ENCODE measurements at regions not wholly inside any gene's neighbourhood (a gene's known extent, or its start where the extent isn't known, plus 50 kb on each side); places are given as distances from the start of the nearest gene placed in this dataset.

DNA sequence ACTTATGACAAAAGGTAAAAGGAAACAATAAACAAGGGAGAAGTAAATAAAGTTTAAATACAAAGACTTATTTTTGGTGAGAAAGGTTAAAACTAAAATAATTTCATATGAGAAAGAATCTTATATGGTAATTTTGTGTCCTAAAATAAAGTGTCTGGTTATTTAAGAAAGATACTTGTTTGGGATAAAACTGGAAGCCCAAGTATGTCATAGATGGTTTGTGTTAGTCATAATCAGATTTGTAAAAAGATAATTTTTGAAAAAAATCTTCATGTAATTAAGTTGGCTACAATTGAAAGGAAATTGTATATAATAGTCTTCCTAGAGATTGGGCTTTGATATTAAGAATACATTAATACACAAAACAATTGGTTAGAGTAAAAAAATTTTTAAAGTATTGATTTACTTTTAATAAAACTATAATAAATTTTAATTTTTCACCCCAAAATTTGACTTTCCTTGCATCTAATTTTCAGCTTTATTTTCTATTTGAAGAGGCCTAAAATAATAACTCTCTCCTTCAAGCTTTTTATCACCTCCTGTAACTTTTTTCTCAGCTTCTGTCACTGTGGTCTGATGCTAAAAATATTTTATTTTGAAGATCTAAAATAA lies 315.6 kb downstream of the SLITRK5 start:
- Histone ChIP-seq H3K4me3 (ENCODE audit: insufficient read length, low read depth) (no peak overlapping the region), H3K9me3 (ENCODE audit: insufficient read depth, low read length) (no peaks in the 10 kb centered on the region; the same call in 1 of the 2 replicates), H3K4me1 (ENCODE audit: insufficient read depth, insufficient read length) (no peaks in the 10 kb centered on the region), H3K27me3 (ENCODE audit: insufficient read depth, insufficient read length) (no peaks in the 10 kb centered on the region), H3K9ac (ENCODE audit: insufficient read length, low read depth) (no peak overlapping the region), H3K36me3 (ENCODE audit: insufficient read depth, insufficient read length, low read length) (no peaks in the 10 kb centered on the region)
- no peak for DNase-seq (ENCODE audit: low read depth, low spot score)
- no peak for TF ChIP-seq SUZ12 (IDR thresholded peaks at IDR 0.05; ENCODE audit: extremely low read depth, insufficient read depth, insufficient read length)
- no peak for TF ChIP-seq YY1 (IDR thresholded peaks at IDR 0.05; ENCODE audit: insufficient read depth, insufficient read length)
- no peak for TF ChIP-seq ZNF274 (IDR thresholded peaks at IDR 0.05; ENCODE audit: low read depth, low read length)

DNA sequence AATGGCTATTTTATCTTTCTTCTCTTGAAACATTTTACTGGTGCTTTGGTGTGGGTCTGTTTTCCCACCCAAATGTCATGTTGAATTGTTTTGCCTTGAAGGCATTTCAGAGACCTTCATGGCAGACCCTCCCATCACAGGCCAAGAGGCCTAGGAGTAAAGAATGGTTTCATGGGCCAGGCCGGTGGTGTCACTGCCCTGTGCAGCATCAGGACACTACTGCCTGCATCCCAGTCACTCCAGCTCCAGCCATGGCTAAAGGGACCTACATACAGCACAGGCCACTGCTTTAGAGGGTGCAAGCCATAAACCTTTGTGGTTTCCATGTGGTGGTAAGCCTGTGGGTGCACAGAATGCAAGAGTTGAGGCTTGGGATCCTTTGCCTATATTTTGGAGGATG lies 326.9 kb downstream of the SLITRK5 start:
- Histone ChIP-seq H3K36me3 (ENCODE audit: insufficient read depth, insufficient read length, low read length) (no peaks in the 10 kb centered on the region), H3K9me3 (ENCODE audit: insufficient read depth, low read length) (peaks cover 9% of the 10 kb centered on the region; the same call in 1 of the 2 replicates), H3K4me3 (ENCODE audit: insufficient read length, low read depth) (no peak overlapping the region), H3K4me1 (ENCODE audit: insufficient read depth, insufficient read length) (no peaks in the 10 kb centered on the region), H3K9ac (ENCODE audit: insufficient read length, low read depth) (no peak overlapping the region), H3K27me3 (ENCODE audit: insufficient read depth, insufficient read length) (no peaks in the 10 kb centered on the region)
- no peak for DNase-seq (ENCODE audit: low read depth, low spot score)
- TF ChIP-seq SUZ12 (IDR thresholded peaks at IDR 0.05; ENCODE audit: extremely low read depth, insufficient read depth, insufficient read length) (no peak), ZNF274 (IDR thresholded peaks at IDR 0.05; ENCODE audit: low read depth, low read length) (no peak), YY1 (IDR thresholded peaks at IDR 0.05; ENCODE audit: insufficient read depth, insufficient read length) (no peak)

DNA sequence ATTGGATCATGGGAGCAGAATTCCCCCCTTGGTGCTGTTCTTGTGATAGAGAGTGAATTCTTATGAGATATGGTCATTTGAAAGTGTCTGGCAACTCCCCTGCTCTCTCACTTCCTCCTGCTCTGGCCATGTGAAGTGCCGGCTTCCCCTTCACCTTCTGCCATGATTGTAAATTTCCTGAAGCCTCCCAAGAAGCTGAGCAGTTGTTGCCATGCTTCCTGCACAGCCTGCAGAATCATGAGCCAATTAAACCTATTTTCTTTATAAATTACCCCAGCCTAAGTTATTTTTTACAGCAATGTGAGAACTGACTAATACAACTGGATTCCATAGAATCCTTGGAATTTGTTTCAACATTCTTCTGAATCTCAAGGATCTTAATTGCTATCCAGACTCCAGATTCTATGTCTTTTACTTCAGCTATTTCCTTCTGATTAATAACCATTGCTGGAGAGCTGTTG lies 328.1 kb downstream of the SLITRK5 start:
- no peak overlapping the region for H3K9ac ChIP-seq (ENCODE audit: insufficient read length, low read depth)
- no peak for DNase-seq (ENCODE audit: low read depth, low spot score)

DNA sequence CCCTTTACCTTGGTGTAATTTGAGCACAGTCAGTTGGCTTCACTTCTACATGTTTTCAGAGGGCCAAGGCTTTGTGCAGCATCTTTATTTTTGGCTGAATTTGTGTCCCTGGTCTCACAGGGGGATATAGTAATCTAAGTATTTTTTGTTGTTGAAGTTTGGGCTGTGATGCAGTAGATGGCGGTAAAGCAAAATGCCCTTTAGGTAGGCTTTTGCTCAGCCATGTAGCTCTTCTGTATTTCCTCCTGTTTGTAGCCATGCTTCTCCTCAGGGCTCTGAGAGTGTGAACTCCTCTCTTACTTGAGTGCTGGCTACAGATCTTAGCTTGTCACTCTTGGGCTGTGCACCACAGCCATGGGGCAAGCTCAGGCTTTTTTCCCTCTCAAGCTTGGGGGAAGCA lies 328.6 kb downstream of the SLITRK5 start:
- H3K27me3 ChIP-seq (ENCODE audit: insufficient read depth, insufficient read length): no peaks in the 10 kb centered on the region
- H3K36me3 ChIP-seq (ENCODE audit: insufficient read depth, insufficient read length, low read length): no peaks in the 10 kb centered on the region
- no peak for DNase-seq (ENCODE audit: low read depth, low spot score)
- no peak overlapping the region for H3K9ac ChIP-seq (ENCODE audit: insufficient read length, low read depth)
- H3K9me3 ChIP-seq (ENCODE audit: insufficient read depth, low read length): peaks cover 9% of the 10 kb centered on the region; the same call in 1 of the 2 replicates
- H3K4me1 ChIP-seq (ENCODE audit: insufficient read depth, insufficient read length): no peaks in the 10 kb centered on the region
- TF ChIP-seq SUZ12 (IDR thresholded peaks at IDR 0.05; ENCODE audit: extremely low read depth, insufficient read depth, insufficient read length) (no peak), ZNF274 (IDR thresholded peaks at IDR 0.05; ENCODE audit: low read depth, low read length) (no peak), YY1 (IDR thresholded peaks at IDR 0.05; ENCODE audit: insufficient read depth, insufficient read length) (no peak)
- H3K4me3 ChIP-seq (ENCODE audit: insufficient read length, low read depth): no peak overlapping the region

More for the DNA sequence above, 328.1 kb downstream of the SLITRK5 start:
- no peaks in the 10 kb centered on the region for H3K36me3 ChIP-seq (ENCODE audit: insufficient read depth, insufficient read length, low read length)
- H3K9me3 ChIP-seq (ENCODE audit: insufficient read depth, low read length): peaks cover 9% of the 10 kb centered on the region; the same call in 1 of the 2 replicates
- H3K4me1 ChIP-seq (ENCODE audit: insufficient read depth, insufficient read length): no peaks in the 10 kb centered on the region
- no peaks in the 10 kb centered on the region for H3K27me3 ChIP-seq (ENCODE audit: insufficient read depth, insufficient read length)
- no peak for TF ChIP-seq YY1 (IDR thresholded peaks at IDR 0.05; ENCODE audit: insufficient read depth, insufficient read length)
- H3K4me3 ChIP-seq (ENCODE audit: insufficient read length, low read depth): no peak overlapping the region

DNA sequence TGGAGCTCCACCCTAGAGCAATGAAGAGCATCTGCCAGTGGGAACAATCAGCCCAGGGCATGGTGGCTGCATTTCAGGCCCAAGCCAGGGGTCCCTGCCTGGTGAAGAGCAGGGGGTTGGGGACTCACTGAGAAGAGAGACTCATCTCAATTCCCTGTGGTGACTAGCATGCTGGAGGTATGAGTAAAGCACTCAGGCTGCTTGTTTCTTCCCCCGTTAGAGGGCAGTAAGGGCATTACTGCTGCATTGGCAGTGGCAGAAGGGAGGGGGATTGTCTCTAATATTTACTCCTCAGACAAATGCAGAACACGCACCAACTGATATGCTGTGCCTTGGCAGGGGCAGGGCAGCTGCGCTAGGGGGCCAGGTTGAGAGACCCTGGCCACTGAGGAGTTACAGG lies 329.1 kb downstream of the SLITRK5 start:
- H3K4me3 ChIP-seq (ENCODE audit: insufficient read length, low read depth): no peak overlapping the region
- no peaks in the 10 kb centered on the region for H3K27me3 ChIP-seq (ENCODE audit: insufficient read depth, insufficient read length)
- H3K9ac ChIP-seq (ENCODE audit: insufficient read length, low read depth): no peak overlapping the region
- no peaks in the 10 kb centered on the region for H3K36me3 ChIP-seq (ENCODE audit: insufficient read depth, insufficient read length, low read length)
- no peaks in the 10 kb centered on the region for H3K4me1 ChIP-seq (ENCODE audit: insufficient read depth, insufficient read length)
- DNase-seq (ENCODE audit: low read depth, low spot score): no peak
- TF ChIP-seq ZNF274 (IDR thresholded peaks at IDR 0.05; ENCODE audit: low read depth, low read length) (no peak), SUZ12 (IDR thresholded peaks at IDR 0.05; ENCODE audit: extremely low read depth, insufficient read depth, insufficient read length) (no peak), YY1 (IDR thresholded peaks at IDR 0.05; ENCODE audit: insufficient read depth, insufficient read length) (no peak)
- H3K9me3 ChIP-seq (ENCODE audit: insufficient read depth, low read length): peaks cover 9% of the 10 kb centered on the region; the same call in 1 of the 2 replicates

DNA sequence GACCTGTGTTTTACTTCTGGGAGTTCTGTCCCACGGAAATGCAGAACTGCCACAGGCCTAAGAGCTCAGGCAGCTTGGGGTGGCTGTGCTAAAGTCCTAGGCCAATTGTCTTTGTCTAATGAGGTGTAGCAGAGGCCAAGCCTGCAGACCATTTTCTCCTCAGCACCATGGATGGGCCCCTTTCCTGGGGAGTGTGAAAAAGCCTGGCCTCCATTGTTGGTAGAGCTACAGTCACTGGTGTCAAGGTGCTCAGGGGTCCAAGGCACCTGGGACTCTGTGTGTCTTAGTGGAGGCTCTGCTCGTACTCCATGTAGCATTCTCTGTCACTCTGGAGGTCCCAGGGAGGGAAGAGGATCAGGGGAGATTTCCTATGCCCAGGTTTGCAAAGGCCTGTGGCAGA lies 329.6 kb downstream of the SLITRK5 start:
- no peak for DNase-seq (ENCODE audit: low read depth, low spot score)
- TF ChIP-seq YY1 (IDR thresholded peaks at IDR 0.05; ENCODE audit: insufficient read depth, insufficient read length) (no peak), SUZ12 (IDR thresholded peaks at IDR 0.05; ENCODE audit: extremely low read depth, insufficient read depth, insufficient read length) (no peak), ZNF274 (IDR thresholded peaks at IDR 0.05; ENCODE audit: low read depth, low read length) (no peak)
- Histone ChIP-seq H3K27me3 (ENCODE audit: insufficient read depth, insufficient read length) (no peaks in the 10 kb centered on the region), H3K4me1 (ENCODE audit: insufficient read depth, insufficient read length) (no peaks in the 10 kb centered on the region), H3K4me3 (ENCODE audit: insufficient read length, low read depth) (no peak overlapping the region), H3K9ac (ENCODE audit: insufficient read length, low read depth) (no peak overlapping the region), H3K36me3 (ENCODE audit: insufficient read depth, insufficient read length, low read length) (no peaks in the 10 kb centered on the region), H3K9me3 (ENCODE audit: insufficient read depth, low read length) (peaks cover 9% of the 10 kb centered on the region; the same call in 1 of the 2 replicates)

DNA sequence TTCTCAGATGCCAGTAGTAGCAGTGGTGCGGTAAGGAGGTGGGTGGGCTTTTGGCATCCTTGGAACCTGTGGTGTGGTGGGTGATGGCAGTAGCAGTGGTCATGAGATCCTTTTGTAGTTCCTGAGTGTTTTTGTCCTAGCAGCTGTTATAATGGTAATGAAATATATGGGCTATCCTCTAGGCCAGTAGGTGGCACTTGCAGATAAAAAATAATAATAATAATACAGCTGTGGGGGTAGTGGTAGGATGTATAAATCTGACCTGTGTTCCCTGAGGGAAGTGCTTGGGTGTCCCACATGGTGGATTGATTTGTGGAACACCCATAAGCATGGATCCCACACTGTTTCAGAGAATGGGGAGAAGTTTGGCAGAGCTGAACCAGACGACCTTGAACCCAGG lies 334.0 kb downstream of the SLITRK5 start:
- Histone ChIP-seq H3K36me3 (ENCODE audit: insufficient read depth, insufficient read length, low read length) (no peaks in the 10 kb centered on the region), H3K4me3 (ENCODE audit: insufficient read length, low read depth) (no peak overlapping the region), H3K4me1 (ENCODE audit: insufficient read depth, insufficient read length) (no peaks in the 10 kb centered on the region), H3K9me3 (ENCODE audit: insufficient read depth, low read length) (no peaks in the 10 kb centered on the region), H3K27me3 (ENCODE audit: insufficient read depth, insufficient read length) (no peaks in the 10 kb centered on the region), H3K9ac (ENCODE audit: insufficient read length, low read depth) (no peak overlapping the region)
- DNase-seq (ENCODE audit: low read depth, low spot score): no peak
- no peak for TF ChIP-seq ZNF274 (IDR thresholded peaks at IDR 0.05; ENCODE audit: low read depth, low read length)
- TF ChIP-seq YY1 (IDR thresholded peaks at IDR 0.05; ENCODE audit: insufficient read depth, insufficient read length): no peak
- TF ChIP-seq SUZ12 (IDR thresholded peaks at IDR 0.05; ENCODE audit: extremely low read depth, insufficient read depth, insufficient read length): no peak
